Suppressor macrophage (primary cell): ENCODE measurements at regions not wholly inside any gene's neighbourhood (a gene's known extent, or its start where the extent isn't known, plus 50 kb on each side); places are given as distances from the start of the nearest gene placed in this dataset.

Experiments
- DNase-seq, 4 experiments: peaks; one replicate each; pipeline ENCODE4 v3.0.0-alpha.2; 2020 to 2022

GRCh38 chr22:23522623-23523251 lies 57.4 kb downstream of the IGLL1 start:
- no peak for DNase-seq

GRCh38 chr22:23521441-23522113 lies 58.5 kb downstream of the IGLL1 start:
- peak; percentile 76 to 92 (median 84) for DNase-seq

DNA sequence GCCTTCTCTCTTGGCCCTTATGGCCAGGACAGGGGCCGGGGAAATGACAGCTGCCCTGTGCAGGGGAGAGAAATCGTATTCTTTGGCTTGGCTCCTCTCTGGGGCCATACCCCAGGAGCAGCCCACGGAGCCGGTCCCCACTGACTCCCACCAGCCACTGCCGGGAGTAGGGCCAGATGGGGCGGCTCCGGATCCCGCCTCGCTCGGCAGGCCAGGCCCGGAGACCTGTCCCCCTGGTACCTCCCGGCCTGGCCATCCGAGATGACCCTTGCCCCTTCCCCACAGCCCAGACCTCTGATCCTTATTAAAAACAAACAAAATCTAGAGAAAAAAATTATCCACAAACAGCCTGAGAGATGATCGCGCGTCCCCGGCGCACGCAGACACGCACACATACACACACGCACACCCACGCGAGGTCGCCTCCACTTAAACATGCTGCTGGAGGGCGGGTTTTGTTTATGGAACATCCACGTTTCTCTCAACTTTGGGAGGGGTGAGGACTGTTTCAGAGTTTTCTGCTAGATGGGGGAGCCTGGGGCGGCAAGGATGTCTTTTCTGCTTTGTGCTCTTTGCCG lies 59.1 kb downstream of the IGLL1 start:
- no peak for DNase-seq

DNA sequence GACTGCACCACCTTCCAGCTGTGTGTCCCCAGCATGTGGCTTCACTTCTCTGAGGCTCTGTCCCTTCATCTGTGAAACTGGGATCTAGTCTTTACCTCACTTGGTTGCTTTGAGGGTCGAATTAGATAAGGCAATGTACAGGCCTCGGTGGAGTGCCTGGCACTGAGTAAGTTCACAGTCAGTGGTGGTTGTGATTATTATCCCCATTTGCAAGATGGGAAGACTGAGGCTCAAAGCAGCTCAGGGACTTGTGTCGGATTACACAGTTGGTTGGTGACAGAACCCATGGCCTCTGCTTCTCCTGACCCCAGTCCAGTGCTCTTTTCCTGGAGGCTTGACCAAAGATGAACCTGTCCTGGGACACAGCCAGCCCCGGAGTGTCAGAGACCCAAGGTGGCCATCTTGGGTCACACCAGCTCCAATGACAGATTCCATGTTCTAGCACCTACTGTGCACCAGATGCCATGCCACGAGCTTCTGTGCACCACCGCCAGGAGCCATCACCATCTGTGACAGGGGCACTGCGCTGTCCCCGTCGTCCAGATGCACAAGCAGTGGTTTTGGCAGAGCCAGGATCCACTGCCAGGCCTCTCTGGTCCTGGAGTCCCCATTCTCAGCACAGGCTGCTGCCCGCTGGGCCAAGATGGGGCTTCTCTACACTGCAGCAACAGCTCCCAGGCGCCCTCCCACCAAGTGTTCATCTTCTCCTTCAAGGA lies 60.5 kb downstream of the IGLL1 start:
- DNase-seq: no peak

- peak in 1 of 4 experiments; percentile 17 for DNase-seq
These were observed 61.5 kb downstream of the IGLL1 start for GRCh38 chr22:23518376-23519187.

DNA sequence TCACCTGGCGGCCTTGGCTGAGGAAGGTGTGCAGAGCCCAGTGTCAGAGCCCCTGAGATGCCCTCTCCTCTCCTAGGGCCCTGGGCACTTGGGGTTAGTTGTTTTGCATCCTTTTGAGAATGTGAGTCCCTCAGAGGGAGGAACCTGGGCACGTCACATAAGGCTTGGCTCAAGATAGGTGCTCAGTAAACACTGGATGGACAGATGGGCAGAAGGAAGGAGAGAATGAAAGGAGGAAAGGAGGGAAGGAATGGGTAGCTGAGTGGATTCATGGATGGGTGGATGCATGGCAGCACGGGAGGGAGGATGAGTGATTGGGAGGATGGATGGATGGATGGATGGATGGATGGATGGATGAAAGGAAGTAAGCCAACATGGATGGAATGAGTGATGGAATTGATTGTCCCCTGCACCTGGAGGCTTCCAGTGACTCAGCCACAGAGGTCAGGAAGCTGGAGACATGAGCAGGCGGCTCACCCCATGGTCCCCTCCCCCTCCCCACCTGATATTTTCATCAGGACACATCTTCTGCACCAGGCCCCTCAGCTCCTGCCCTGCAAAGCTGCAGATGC lies 62.2 kb downstream of the IGLL1 start:
- no peak for DNase-seq

DNA sequence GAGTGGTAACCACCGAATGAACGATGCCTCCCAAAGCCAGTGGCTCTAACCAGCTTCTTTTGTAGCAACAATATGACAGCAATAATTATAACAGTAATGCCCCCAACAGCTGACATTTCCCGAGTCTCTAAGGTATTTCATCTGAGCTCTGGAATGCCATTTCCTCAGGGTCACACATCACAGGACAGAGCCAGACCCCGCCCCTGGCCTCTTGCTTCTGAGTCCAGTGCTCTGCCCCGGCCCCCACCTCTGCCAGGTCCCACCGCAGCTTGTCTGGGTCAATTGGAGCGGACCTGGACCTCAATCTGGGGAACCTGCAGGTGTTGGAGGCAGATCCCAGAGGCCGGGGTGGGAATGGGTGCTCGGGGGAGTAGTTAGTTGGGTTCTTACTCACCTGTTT lies 63.8 kb downstream of the IGLL1 start:
- no peak for DNase-seq

DNA sequence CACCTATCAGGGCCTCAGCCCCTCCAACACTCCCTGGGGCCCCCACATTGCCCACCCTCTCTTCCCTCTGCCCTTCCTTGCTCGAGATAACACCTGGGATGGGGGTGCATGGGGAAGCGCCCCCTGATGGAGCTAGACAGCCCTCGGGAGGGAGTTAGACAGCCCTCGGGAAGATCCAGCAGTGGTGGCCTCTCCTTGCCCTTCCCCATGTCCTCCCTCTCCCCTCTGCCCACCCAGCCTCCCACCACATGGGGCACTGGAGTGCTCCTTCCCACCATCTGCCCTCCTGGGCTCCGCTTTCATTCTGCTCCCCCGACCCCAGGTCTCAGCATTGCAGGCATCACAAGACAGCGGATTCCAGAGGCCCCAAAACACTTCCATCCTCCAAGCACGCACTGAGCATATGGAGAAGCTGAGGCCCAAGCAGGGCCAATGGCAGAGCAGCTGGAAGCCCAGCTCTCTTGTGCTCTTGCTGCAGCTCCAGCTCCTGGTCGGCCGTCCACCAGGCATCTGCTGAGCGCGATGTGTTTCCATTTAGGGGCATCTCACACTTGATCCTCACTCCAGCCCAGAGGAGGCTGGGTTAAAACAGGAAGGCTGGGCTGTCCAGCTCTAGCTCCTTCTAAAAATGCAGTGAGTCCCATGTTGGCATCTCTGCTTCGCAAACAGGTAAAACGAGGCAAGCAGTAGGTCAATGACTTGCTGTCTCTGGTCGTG lies 65.6 kb downstream of the IGLL1 start:
- DNase-seq: no peak

DNA sequence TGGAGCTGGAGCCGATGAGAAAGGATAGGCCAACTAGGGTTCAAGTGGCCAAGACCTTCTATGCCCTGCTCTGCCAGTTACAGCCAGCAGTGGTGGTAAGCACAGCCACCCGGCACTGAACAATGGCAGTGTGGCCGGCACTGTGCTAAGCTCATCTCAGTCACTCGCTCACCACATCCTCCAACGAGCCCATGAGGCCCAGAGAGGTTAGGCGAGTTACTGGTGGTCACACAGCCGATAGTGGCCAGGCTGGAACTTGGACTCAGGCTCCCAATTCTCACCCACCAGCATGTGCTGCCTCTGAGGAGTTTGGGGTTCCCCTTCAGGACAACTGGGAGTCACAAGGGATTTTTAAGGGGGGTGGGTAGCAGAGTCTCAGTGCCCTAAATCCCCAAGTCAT lies 66.4 kb downstream of the IGLL1 start:
- no peak for DNase-seq

GRCh38 chr22:23513133-23513532 lies 67.0 kb downstream of the IGLL1 start:
- no peak for DNase-seq

DNA sequence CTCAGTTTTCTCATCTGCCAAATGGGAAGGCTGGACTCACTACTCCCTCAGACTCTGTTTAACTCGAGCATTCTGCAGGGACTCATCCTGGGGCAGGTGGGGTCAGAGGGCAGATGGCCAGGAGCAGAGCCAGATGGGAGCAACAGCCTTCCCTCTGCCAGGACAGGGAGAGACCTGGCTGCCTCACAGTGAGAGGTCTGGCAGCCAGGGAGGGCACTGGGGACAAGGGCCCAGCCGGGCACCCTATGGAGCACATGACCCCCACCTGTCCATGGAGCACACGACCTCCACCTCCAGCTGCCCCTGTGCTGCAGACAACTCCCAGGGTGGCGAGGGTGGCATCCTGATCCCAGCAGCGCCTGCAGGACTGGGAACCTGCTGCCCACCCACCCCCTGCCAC lies 67.4 kb downstream of the IGLL1 start:
- DNase-seq: no peak

DNA sequence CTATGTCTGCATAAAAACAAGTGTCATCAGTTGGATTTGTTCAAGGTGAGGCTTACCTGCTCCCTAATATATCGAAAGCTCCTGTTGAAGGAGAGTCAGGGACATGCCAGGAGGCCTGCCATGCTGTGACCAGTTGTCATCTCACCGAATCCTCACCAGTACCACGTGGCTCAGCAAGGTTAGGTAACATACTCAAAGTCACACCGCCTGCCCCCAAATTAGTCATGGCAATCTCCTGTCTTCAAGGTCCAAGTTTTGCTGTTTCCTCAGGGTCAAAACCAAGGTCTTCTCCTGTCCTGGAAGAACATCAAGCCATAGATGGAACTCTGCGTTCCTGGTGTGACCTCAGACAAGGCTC lies 67.8 kb downstream of the IGLL1 start:
- DNase-seq: no peak

- DNase-seq: no peak
These were observed 68.3 kb downstream of the IGLL1 start for GRCh38 chr22:23511627-23512347.

- no peak for DNase-seq
These were observed 70.4 kb downstream of the IGLL1 start for GRCh38 chr22:23509571-23510302.

GRCh38 chr22:23504516-23504915 lies 75.6 kb downstream of the IGLL1 start:
- DNase-seq: no peak

DNA sequence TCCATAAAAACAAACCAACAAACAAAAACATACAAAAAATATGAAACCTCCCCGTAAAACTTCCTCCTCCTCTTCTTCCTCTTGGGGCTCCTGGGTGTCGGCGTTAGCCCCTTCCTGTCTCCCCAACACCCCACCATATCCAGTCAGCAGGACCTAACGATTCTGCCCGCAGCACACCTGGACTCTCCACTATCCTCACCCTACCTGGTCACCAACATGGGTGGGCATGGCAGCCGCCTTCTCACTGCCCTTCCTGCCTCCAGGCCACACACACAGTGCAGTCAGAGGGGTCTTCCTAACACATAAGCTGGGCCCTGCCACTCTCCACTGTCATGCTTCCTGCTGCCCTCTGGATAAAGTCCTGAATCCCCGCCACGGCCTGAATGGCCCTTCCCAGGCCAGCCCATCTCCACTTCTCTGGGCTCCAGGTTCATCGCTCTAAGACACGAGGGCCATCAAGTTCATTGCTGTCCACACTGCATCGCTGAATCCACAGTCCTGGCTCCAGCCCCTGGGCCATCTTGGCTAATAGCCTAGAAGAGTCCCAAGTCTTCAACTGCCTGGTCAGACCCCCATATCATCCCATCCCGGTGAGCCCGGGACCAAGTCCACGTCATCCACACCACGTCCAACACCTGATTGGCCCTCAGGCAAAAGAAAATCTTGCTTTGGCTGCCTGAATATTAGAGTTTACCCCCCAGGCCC lies 76.2 kb downstream of the IGLL1 start:
- no peak for DNase-seq

DNA sequence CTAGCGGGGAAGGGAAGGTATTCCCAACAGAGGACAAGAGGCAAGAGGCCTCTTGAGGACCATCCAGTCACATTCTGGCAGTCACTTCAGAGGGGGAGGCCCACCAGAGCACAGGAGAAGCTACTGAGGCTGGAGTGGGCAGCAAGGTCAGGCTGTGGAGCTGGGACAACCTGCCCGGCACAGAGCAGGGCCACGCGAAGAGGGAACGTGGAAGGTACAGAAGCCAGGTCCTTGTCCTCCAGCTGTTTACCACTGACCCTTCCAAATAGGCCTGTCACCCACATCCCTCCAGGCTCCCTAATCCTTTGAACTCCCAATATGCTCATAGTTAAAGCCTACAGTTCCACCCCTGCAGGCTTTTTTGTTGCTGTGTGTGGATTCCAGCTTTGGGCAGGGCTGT lies 76.9 kb downstream of the IGLL1 start:
- no peak for DNase-seq

DNA sequence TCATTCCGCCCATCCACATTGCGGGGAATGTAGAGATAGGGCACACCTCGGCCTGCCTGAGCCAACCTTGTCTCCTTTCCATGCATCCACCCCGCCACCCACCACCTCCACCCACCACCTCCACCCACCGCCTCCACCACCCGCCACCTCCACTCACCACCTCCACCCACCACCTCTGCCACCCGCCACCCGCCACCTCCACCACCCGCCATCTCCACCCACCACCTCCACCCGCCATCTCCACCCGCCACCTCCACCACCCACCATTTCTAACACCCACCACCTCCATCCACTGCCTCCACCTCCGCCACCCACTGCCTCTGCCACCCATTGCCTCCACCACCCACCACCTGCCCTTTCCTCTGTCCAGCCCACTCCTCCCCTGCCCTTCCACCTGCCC lies 78.4 kb downstream of the IGLL1 start:
- no peak for DNase-seq

DNA sequence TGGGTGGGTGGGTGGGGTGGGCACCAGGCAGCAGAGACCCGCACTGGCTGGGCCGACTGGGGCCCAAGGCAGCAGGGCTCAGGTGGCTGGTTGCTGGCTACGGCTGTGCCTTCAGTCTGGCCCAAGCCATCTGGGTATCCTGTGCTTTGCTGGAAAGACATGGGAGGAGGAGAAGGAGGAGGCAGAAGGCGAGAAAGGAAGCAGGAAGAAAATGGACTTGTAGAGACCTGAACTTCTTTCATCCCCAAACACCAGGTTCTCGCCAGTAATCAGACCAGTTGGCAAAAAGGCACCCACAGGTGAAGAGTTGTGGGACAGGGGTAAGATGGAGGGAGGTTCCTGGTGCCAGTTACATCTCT lies 78.8 kb downstream of the IGLL1 start:
- DNase-seq: no peak
